ENCODE measurements at regions not wholly inside any gene's neighbourhood (a gene's known extent, or its start where the extent isn't known, plus 50 kb on each side); places are given as distances from the start of the nearest gene placed in this dataset.

DNA sequence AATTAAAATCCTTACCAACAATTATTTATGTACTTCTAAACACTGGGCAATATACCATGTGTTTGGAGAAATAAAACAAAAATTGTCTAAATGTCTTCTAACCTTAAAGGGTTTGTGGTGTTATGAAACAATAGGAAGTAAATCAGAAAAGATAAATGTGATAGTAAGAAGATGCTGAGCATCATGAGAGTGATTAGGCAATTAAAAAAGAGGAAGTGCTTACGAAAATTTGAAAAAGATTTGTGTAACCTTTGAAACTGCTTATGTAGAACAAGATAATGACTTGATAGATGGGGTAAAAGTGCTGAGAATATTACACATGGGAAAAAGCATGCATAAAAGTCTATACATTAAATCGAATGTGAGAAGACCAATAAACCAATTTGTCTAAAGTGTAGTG, 573.4 kb upstream of the CNTNAP2 start:
- FAIRE-seq (no peak), DNase-seq (ENCODE audit: low read depth, low spot score) (no peak)
- Histone ChIP-seq H3K9me1 (replicated peaks; ENCODE audit: control insufficient read depth, extremely low read depth, insufficient read depth, low read length) (no peaks in the 10 kb centered on the region), H3K4me1 (ENCODE audit: control insufficient read depth, extremely low read depth, insufficient read depth, low read length) (no peaks in the 10 kb centered on the region), H3K4me2 (ENCODE audit: insufficient read depth, low read length) (no peak overlapping the region), H3K4me3 (replicated peaks in 1 of 3; ENCODE audit: insufficient read depth in 1 of 3, low read depth in 1 of 3, low read length in 3 of 3) (no peak overlapping the region), H3K9ac (replicated peaks; ENCODE audit: extremely low read depth, insufficient read depth, low read length) (no peak overlapping the region), H3K79me2 (ENCODE audit: control insufficient read depth, insufficient read depth, low read length) (no peaks in the 10 kb centered on the region), H3K36me3 (ENCODE audit: control insufficient read depth in 2 of 2, extremely low read depth in 1 of 2, insufficient read depth in 2 of 2, low read length in 2 of 2) (no peaks in the 10 kb centered on the region), H4K20me1 (replicated peaks; ENCODE audit: control insufficient read depth, extremely low read depth, insufficient read depth, low read length) (no peaks in the 10 kb centered on the region), H3K27ac (ENCODE audit: insufficient read depth, low read depth, low read length) (no peak overlapping the region), H2AFZ (ENCODE audit: low read depth, low read length) (no peak overlapping the region), H3K27me3 (ENCODE audit: control insufficient read depth in 2 of 2, insufficient read depth in 2 of 2, low read length in 2 of 2) (no peaks in the 10 kb centered on the region), H3K9me3 (replicated peaks; ENCODE audit: control insufficient read depth, insufficient read depth, low read length) (no peaks in the 10 kb centered on the region)
- POLR2A ChIA-PET = no interaction called here
- intact Hi-C loops (cut with micrococcal nuclease) (no loop called here), dilution Hi-C loops (cut with MboI; ENCODE audit: extremely low pct_ligation_motif_present, low sequenced_read_pairs) (no loop called here)
- CTCF ChIA-PET = no interaction called here
- BruUV-seq (replicated peaks) = no TSS peak
- TF ChIP-seq POLR2A (IDR thresholded peaks at IDR 0.05; ENCODE audit: low read depth, low read length) = no peak

DNA sequence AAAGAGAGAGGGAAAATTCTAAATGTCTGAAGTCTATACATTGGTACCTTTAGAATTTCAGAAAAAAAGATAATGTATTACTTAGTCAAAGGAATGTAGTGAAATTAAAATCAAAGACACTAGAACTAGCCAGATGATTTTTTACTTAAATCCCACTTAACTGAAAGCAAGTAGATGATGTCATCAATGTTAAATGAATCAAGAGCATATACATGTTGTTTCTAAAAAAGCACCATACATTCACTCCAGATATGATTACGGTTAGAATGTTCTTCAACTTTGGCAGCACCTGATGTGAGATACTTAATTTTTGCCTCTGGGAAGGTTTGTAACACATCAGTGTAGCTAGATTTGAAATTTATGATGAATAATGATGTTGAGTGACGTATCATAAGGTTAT, 576.7 kb upstream of the CNTNAP2 start:
- H3K79me2 ChIP-seq (ENCODE audit: control insufficient read depth, insufficient read depth, low read length) = no peaks in the 10 kb centered on the region
- no peak overlapping the region for H3K27ac ChIP-seq (ENCODE audit: insufficient read depth, low read depth, low read length)
- no peaks in the 10 kb centered on the region for H3K36me3 ChIP-seq (ENCODE audit: control insufficient read depth in 2 of 2, extremely low read depth in 1 of 2, insufficient read depth in 2 of 2, low read length in 2 of 2)
- TF ChIP-seq POLR2AphosphoS5 (IDR thresholded peaks at IDR 0.05; ENCODE audit: insufficient read depth, low read depth, low read length) (no peak), JUN (IDR thresholded peaks at IDR 0.05; ENCODE audit: borderline replicate concordance, insufficient read depth, insufficient read length, low read depth) (no peak), POLR2A (IDR thresholded peaks at IDR 0.05; ENCODE audit: low read depth, low read length) (no peak), EZH2 (IDR thresholded peaks at IDR 0.05; ENCODE audit: borderline replicate concordance, low read depth, low read length, severe bottlenecking) (no peak), GATA2 (IDR thresholded peaks at IDR 0.05; ENCODE audit: insufficient read depth, insufficient read length, low read depth, low read length) (no peak), FOS (IDR thresholded peaks at IDR 0.05; ENCODE audit: borderline replicate concordance, insufficient read depth, low read length) (no peak), MYC (IDR thresholded peaks at IDR 0.05; ENCODE audit: low read depth, low read length) (no peak)
- TF ChIP-seq, protein P1, sequence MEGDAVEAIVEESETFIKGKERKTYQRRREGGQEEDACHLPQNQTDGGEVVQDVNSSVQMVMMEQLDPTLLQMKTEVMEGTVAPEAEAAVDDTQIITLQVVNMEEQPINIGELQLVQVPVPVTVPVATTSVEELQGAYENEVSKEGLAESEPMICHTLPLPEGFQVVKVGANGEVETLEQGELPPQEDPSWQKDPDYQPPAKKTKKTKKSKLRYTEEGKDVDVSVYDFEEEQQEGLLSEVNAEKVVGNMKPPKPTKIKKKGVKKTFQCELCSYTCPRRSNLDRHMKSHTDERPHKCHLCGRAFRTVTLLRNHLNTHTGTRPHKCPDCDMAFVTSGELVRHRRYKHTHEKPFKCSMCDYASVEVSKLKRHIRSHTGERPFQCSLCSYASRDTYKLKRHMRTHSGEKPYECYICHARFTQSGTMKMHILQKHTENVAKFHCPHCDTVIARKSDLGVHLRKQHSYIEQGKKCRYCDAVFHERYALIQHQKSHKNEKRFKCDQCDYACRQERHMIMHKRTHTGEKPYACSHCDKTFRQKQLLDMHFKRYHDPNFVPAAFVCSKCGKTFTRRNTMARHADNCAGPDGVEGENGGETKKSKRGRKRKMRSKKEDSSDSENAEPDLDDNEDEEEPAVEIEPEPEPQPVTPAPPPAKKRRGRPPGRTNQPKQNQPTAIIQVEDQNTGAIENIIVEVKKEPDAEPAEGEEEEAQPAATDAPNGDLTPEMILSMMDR (IDR thresholded peaks at IDR 0.05; ENCODE audit: extremely low read depth in 1 of 2, insufficient read depth in 1 of 2, low read depth in 1 of 2, low read length in 2 of 2) = no peak
- TF ChIP-seq, protein P2, sequence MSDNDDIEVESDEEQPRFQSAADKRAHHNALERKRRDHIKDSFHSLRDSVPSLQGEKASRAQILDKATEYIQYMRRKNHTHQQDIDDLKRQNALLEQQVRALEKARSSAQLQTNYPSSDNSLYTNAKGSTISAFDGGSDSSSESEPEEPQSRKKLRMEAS (IDR thresholded peaks at IDR 0.05; ENCODE audit: insufficient read depth, insufficient read length) = no peak
- no peak overlapping the region for H3K4me2 ChIP-seq (ENCODE audit: insufficient read depth, low read length)
- no peak for FAIRE-seq
- H4K20me1 ChIP-seq (replicated peaks; ENCODE audit: control insufficient read depth, extremely low read depth, insufficient read depth, low read length) = no peaks in the 10 kb centered on the region
- intact Hi-C loops (cut with micrococcal nuclease) = no loop called here
- no peak overlapping the region for H3K9ac ChIP-seq (replicated peaks; ENCODE audit: extremely low read depth, insufficient read depth, low read length)
- no peaks in the 10 kb centered on the region for H3K27me3 ChIP-seq (ENCODE audit: control insufficient read depth in 2 of 2, insufficient read depth in 2 of 2, low read length in 2 of 2)
- ChIA-PET CTCF (no interaction called here), POLR2A (no interaction called here)
- no peaks in the 10 kb centered on the region for H3K9me3 ChIP-seq (replicated peaks; ENCODE audit: control insufficient read depth, insufficient read depth, low read length)
- no peaks in the 10 kb centered on the region for H3K9me1 ChIP-seq (replicated peaks; ENCODE audit: control insufficient read depth, extremely low read depth, insufficient read depth, low read length)
- no peak overlapping the region for H3K4me3 ChIP-seq (replicated peaks in 1 of 3; ENCODE audit: insufficient read depth in 1 of 3, low read depth in 1 of 3, low read length in 3 of 3)
- no peaks in the 10 kb centered on the region for H3K4me1 ChIP-seq (ENCODE audit: control insufficient read depth, extremely low read depth, insufficient read depth, low read length)
- dilution Hi-C loops (cut with MboI; ENCODE audit: extremely low pct_ligation_motif_present, low sequenced_read_pairs) = no loop called here
- BruUV-seq (replicated peaks) = no TSS peak
- no peak for DNase-seq (ENCODE audit: low read depth, low spot score)
- no peak overlapping the region for H2AFZ ChIP-seq (ENCODE audit: low read depth, low read length)

Measured in endothelial cell of umbilical vein (primary cell).